HEK293T (cell line): ENCODE measurements at regions not wholly inside any gene's neighbourhood (a gene's known extent, or its start where the extent isn't known, plus 50 kb on each side); places are given as distances from the start of the nearest gene placed in this dataset.

ENCODE experiments used
- ARNT ChIP-seq: fragments of 450-650 bp; IDR thresholded peaks from 2 replicates; pipeline ENCODE4 v1.6.1; 2017; ENCODE audit warnings: mild to moderate bottlenecking
- BHLHE40 ChIP-seq: fragments of 450-650 bp; IDR thresholded peaks from 2 replicates; pipeline ENCODE4 v1.6.1; 2016; ENCODE audit warnings: mild to moderate bottlenecking, moderate library complexity, borderline replicate concordance
- CTBP1 ChIP-seq: fragments of 450-650 bp; IDR thresholded peaks from 2 replicates; pipeline ENCODE4 v1.6.1; 2016; ENCODE audit warnings: borderline replicate concordance
- ELF4 ChIP-seq: fragments of 450-650 bp; IDR thresholded peaks from 2 replicates; pipeline ENCODE4 v1.6.1; 2017; ENCODE audit warnings: antibody characterized with exemption
- FOXK2 ChIP-seq: fragments of 450-650 bp; IDR thresholded peaks from 2 replicates; pipeline ENCODE4 v1.6.1; 2016; ENCODE audit warnings: mild to moderate bottlenecking
- FOXM1 ChIP-seq: fragments of 450-650 bp; IDR thresholded peaks from 2 replicates; pipeline ENCODE4 v1.6.1; 2017; ENCODE audit warnings: mild to moderate bottlenecking, borderline replicate concordance
- HDGF ChIP-seq: fragments of 450-650 bp; IDR thresholded peaks from 2 replicates; pipeline ENCODE4 v1.6.1; 2017; ENCODE audit warnings: antibody characterized with exemption, borderline replicate concordance
- NFRKB ChIP-seq: fragments of 450-650 bp; IDR thresholded peaks from 2 replicates; pipeline ENCODE4 v1.6.1; 2016; ENCODE audit warnings: mild to moderate bottlenecking, moderate library complexity
- SP1 ChIP-seq: fragments of 450-650 bp; IDR thresholded peaks from 2 replicates; pipeline ENCODE4 v1.6.1; 2017
- SUZ12 ChIP-seq: fragments of 450-650 bp; IDR thresholded peaks from 2 replicates; pipeline ENCODE4 v1.6.1; 2016; ENCODE audit warnings: mild to moderate bottlenecking
- TARDBP ChIP-seq: fragments of 450-650 bp; IDR thresholded peaks from 2 replicates; pipeline ENCODE4 v1.6.1; 2016
- ZNF384 ChIP-seq: fragments of 450-650 bp; IDR thresholded peaks from 2 replicates; pipeline ENCODE4 v1.6.1; 2016

GRCh38 chr6:54595844-54596243 is 250.7 kb upstream of the FAM83B start:
- no peak for TF ChIP-seq SP1
- TF ChIP-seq ZNF384, result no peak
- TF ChIP-seq BHLHE40, result no peak
- TF ChIP-seq HDGF, result no peak
- TF ChIP-seq NFRKB, result no peak
- TF ChIP-seq SUZ12, result no peak
- no peak for TF ChIP-seq TARDBP
- TF ChIP-seq ARNT, result no peak
- TF ChIP-seq FOXK2, result no peak
- no peak for TF ChIP-seq CTBP1
- TF ChIP-seq ELF4, result no peak
- no peak for TF ChIP-seq FOXM1
